H1 (cell line): ENCODE measurements at regions not wholly inside any gene's neighbourhood (a gene's known extent, or its start where the extent isn't known, plus 50 kb on each side); places are given as distances from the start of the nearest gene placed in this dataset.

ENCODE experiments used
- CTCF ChIA-PET: fragments of 300-600 bp; sonication (Branson Sonifier 250); formaldehyde crosslinking; loops from one replicate; lab custom pipeline; 2021; ENCODE audit not compliant: partially characterized antibody; lab: Charles Lee
- POLR2A ChIA-PET: fragments of 300-600 bp; sonication (Branson Sonifier 250); formaldehyde crosslinking; loops from one replicate; lab custom pipeline; 2021; ENCODE audit warnings: inconsistent platforms; ENCODE audit not compliant: partially characterized antibody; lab: Charles Lee
- DNase-seq, 2 experiments: peaks; one replicate each; pipeline versions ENCODE4 v3.0.0 to v3.0.0-alpha.2; 2010 to 2022; ENCODE audit warnings: low spot score in 2 of 2, low read depth in 1 of 2, mixed read lengths in 1 of 2
- FAIRE-seq: peaks from 2 replicates; lab custom pipeline; 2011; peaks lifted over from hg19 to GRCh38; lab: Jason Lieb, UNC
- H2AFZ ChIP-seq: 2 replicates; pipeline ENCODE4 v1.8.1; 2012; ENCODE audit warnings: low read length, inconsistent platforms
- H2AK5ac ChIP-seq: 2 replicates; pipeline ENCODE4 v1.6.1; 2013; ENCODE audit warnings: low read depth, low read length
- H2BK120ac ChIP-seq: replicated peaks from 2 replicates; pipeline ENCODE3; 2013; ENCODE audit warnings: low read depth, low read length, inconsistent platforms
- H2BK12ac ChIP-seq: 2 replicates; pipeline ENCODE4 v1.6.1; 2013; ENCODE audit warnings: low read depth, low read length
- H2BK15ac ChIP-seq: 2 replicates; pipeline ENCODE4 v1.6.1; 2013; ENCODE audit warnings: low read length
- H2BK20ac ChIP-seq: 2 replicates; pipeline ENCODE4 v1.6.1; 2013; ENCODE audit warnings: low read length
- H2BK5ac ChIP-seq: 2 replicates; pipeline ENCODE4 v1.6.1; 2013; ENCODE audit warnings: low read depth, low read length
- H3K14ac ChIP-seq: 2 replicates; pipeline ENCODE4 v1.6.1; 2013; ENCODE audit warnings: inconsistent platforms; ENCODE audit not compliant: insufficient read length
- H3K18ac ChIP-seq: 2 replicates; pipeline ENCODE4 v1.6.1; 2013; ENCODE audit warnings: low read length; ENCODE audit errors: extremely low read depth
- H3K23ac ChIP-seq: 2 replicates; pipeline ENCODE4 v1.6.1; 2013; ENCODE audit warnings: inconsistent platforms; ENCODE audit not compliant: insufficient read length
- H3K23me2 ChIP-seq: 2 replicates; pipeline ENCODE4 v1.6.1; 2013; ENCODE audit warnings: low read depth, low read length
- H3K27ac ChIP-seq: 2 replicates; pipeline ENCODE4 v1.6.1; 2011; ENCODE audit warnings: low read depth, low read length, inconsistent platforms
- H3K27me3 ChIP-seq, 4 experiments: replicated peaks in 1 of 4; 1 replicate in 1 of 4; 2 replicates in 3 of 4; pipeline versions ENCODE4 v1.6.1 to v1.8.1; 2011 to 2013; ENCODE audit warnings: low read length in 3 of 4, mild to moderate bottlenecking in 3 of 4, inconsistent platforms in 2 of 4, mixed read lengths in 2 of 4, moderate library complexity in 1 of 4; ENCODE audit not compliant: control insufficient read depth in 3 of 4, insufficient read depth in 3 of 4; ENCODE audit errors: extremely low read depth in 1 of 4
- H3K36me3 ChIP-seq, 4 experiments: 2 replicates each; pipeline versions ENCODE4 v1.6.1 to v1.8.1; 2011 to 2013; ENCODE audit warnings: mild to moderate bottlenecking in 4 of 4, low read length in 3 of 4, moderate library complexity in 2 of 4, control low read depth in 1 of 4, inconsistent platforms in 1 of 4; ENCODE audit not compliant: insufficient read depth in 4 of 4, control insufficient read depth in 2 of 4
- H3K4ac ChIP-seq: replicated peaks from 2 replicates; pipeline ENCODE3; 2013; ENCODE audit warnings: low read length, low read depth, mixed read lengths, inconsistent platforms; ENCODE audit not compliant: insufficient read length
- H3K4me1 ChIP-seq, 4 experiments: replicated peaks in 1 of 4; 1 replicate in 1 of 4; 2 replicates in 3 of 4; pipeline versions ENCODE4 v1.6.1 to v1.8.1; 2011 to 2013; ENCODE audit warnings: low read length in 3 of 4, inconsistent platforms in 2 of 4, mixed read lengths in 1 of 4; ENCODE audit not compliant: insufficient read depth in 4 of 4, control insufficient read depth in 3 of 4
- H3K4me2 ChIP-seq, 2 experiments: 2 replicates each; pipeline versions ENCODE4 v1.6.1 to v1.8.1; 2011 to 2013; ENCODE audit warnings: low read depth in 2 of 2, low read length in 2 of 2, control low read depth in 1 of 2, inconsistent platforms in 1 of 2, mild to moderate bottlenecking in 1 of 2; ENCODE audit not compliant: insufficient read depth in 1 of 2
- H3K4me3 ChIP-seq, 4 experiments: fragments of 200-600, 300-600 bp in 1 of 4; sonication (generic), shearing (Covaris generic), sonication (Bioruptor Twin) in 1 of 4; 2 replicates each; pipeline versions ENCODE4 v1.5.1 to v1.8.1; 2011 to 2016; ENCODE audit warnings: low read length in 4 of 4, low read depth in 3 of 4, control low read depth in 2 of 4, inconsistent platforms in 2 of 4, mild to moderate bottlenecking in 2 of 4, mixed read lengths in 1 of 4, moderate library complexity in 1 of 4; ENCODE audit not compliant: insufficient read depth in 2 of 4; ENCODE audit errors: extremely low read depth in 1 of 4
- H3K56ac ChIP-seq: replicated peaks from 2 replicates; pipeline ENCODE3; 2013; ENCODE audit warnings: low read depth, mild to moderate bottlenecking, mixed read lengths, low read length, inconsistent platforms; ENCODE audit not compliant: insufficient read length
- H3K79me1 ChIP-seq: 2 replicates; pipeline ENCODE4 v1.6.1; 2013; ENCODE audit warnings: low read depth, low read length, control low read depth
- H3K79me2 ChIP-seq, 2 experiments: 2 replicates each; pipeline versions ENCODE4 v1.6.1 to v1.8.1; 2012 to 2013; ENCODE audit warnings: low read length in 2 of 2, mild to moderate bottlenecking in 2 of 2, inconsistent platforms in 1 of 2; ENCODE audit not compliant: insufficient read depth in 2 of 2, control insufficient read depth in 1 of 2
- H3K9ac ChIP-seq, 4 experiments: replicated peaks in 1 of 4; 1 replicate in 1 of 4; 2 replicates in 3 of 4; pipeline versions ENCODE4 v1.6.1 to v1.8.1; 2011 to 2013; ENCODE audit warnings: low read depth in 3 of 4, low read length in 3 of 4, control low read depth in 2 of 4, mild to moderate bottlenecking in 2 of 4, moderate library complexity in 2 of 4, inconsistent platforms in 1 of 4; ENCODE audit errors: extremely low read depth in 1 of 4
- H3K9me3 ChIP-seq, 2 experiments: 2 replicates each; pipeline versions ENCODE4 v1.6.1 to v1.8.1; 2012 to 2013; ENCODE audit warnings: mild to moderate bottlenecking in 2 of 2, moderate library complexity in 2 of 2, control low read depth in 1 of 2, inconsistent platforms in 1 of 2, low read depth in 1 of 2, low read length in 1 of 2, mixed read lengths in 1 of 2; ENCODE audit not compliant: insufficient read depth in 2 of 2
- H4K20me1 ChIP-seq, 2 experiments: replicated peaks in 1 of 2; 2 replicates each; pipeline versions ENCODE3 to v1.8.1; 2011 to 2013; ENCODE audit warnings: inconsistent platforms in 2 of 2, low read length in 2 of 2, mild to moderate bottlenecking in 1 of 2; ENCODE audit not compliant: insufficient read depth in 2 of 2, control insufficient read depth in 1 of 2
- H4K5ac ChIP-seq: 2 replicates; pipeline ENCODE4 v1.6.1; 2013; ENCODE audit warnings: low read length, low read depth, mixed read lengths, inconsistent platforms; ENCODE audit not compliant: insufficient read length
- H4K8ac ChIP-seq: 2 replicates; pipeline ENCODE4 v1.8.0; 2013; ENCODE audit warnings: mild to moderate bottlenecking, moderate library complexity, low read length, inconsistent platforms; ENCODE audit not compliant: insufficient read depth; ENCODE audit errors: extremely low read depth
- H4K91ac ChIP-seq: replicated peaks from 2 replicates; pipeline ENCODE3; 2013; ENCODE audit warnings: low read length, mixed read lengths, inconsistent platforms; ENCODE audit not compliant: insufficient read length
- CBX5 ChIP-seq: fragments of 300-800, 300-1000 bp; sonication (generic); IDR thresholded peaks from 2 replicates; pipeline ENCODE4 v1.7.1; 2016; ENCODE audit warnings: antibody characterized with exemption, low read length, low read depth
- EGR1 ChIP-seq: IDR thresholded peaks from 2 replicates; pipeline ENCODE4 v1.6.1; 2011; ENCODE audit warnings: low read depth, low read length, borderline replicate concordance
- EZH2 ChIP-seq: fragments of 200-600 bp; sonication (generic); IDR thresholded peaks from 2 replicates; pipeline ENCODE4 v1.7.1; 2012; ENCODE audit warnings: low read depth, mild to moderate bottlenecking, moderate library complexity, low read length, inconsistent platforms; ENCODE audit not compliant: severe bottlenecking
- GABPA ChIP-seq: IDR thresholded peaks from 2 replicates; pipeline ENCODE4 v1.6.1; 2011; ENCODE audit warnings: mild to moderate bottlenecking, low read length, moderate library complexity, borderline replicate concordance; ENCODE audit not compliant: insufficient read depth
- GTF2F1 ChIP-seq: IDR thresholded peaks from 2 replicates; pipeline ENCODE4 v1.6.1; 2012; ENCODE audit warnings: low read depth, low read length, improper control_type of control experiment, borderline replicate concordance
- RBBP5 ChIP-seq: IDR thresholded peaks from 2 replicates; pipeline ENCODE4 v1.7.1; 2012; ENCODE audit warnings: low read depth, mild to moderate bottlenecking, inconsistent platforms, low read length, moderate library complexity, borderline replicate concordance
- SRF ChIP-seq: IDR thresholded peaks from 2 replicates; pipeline ENCODE4 v1.6.1; 2011; ENCODE audit warnings: mild to moderate bottlenecking, low read depth, low read length, moderate library complexity
- YY1 ChIP-seq: IDR thresholded peaks from 2 replicates; pipeline ENCODE4 v1.6.1; 2011; ENCODE audit warnings: low read depth, mild to moderate bottlenecking, low read length
- WGBS, 2 experiments: shearing (Covaris generic) in 1 of 2; methylation state at CpG; one replicate each; pipeline versions ENCODE4 v1.1.6 to v1.1.7; 2013 to 2015; ENCODE audit warnings: low lambda C conversion rate in 2 of 2, mixed read lengths in 2 of 2, inconsistent platforms in 1 of 2, low coverage in 1 of 2, missing lambda C conversion rate in 1 of 2; ENCODE audit not compliant: insufficient replicate concordance in 2 of 2, insufficient coverage in 1 of 2, insufficient read length in 1 of 2; ENCODE audit errors: extremely low coverage in 1 of 2, missing lambda C conversion rate in 1 of 2; 5-methylcytosine and 5-hydroxymethylcytosine counted together
- TF ChIP-seq, protein P1 (sequence below): IDR thresholded peaks from 2 replicates; pipeline ENCODE4 v1.6.1; 2011; ENCODE audit warnings: low read length, improper control_type of control experiment
- TF ChIP-seq, protein P2 (sequence below): IDR thresholded peaks from 2 replicates; pipeline ENCODE4 v1.6.1; 2012; ENCODE audit warnings: low read length, inconsistent platforms

DNA sequence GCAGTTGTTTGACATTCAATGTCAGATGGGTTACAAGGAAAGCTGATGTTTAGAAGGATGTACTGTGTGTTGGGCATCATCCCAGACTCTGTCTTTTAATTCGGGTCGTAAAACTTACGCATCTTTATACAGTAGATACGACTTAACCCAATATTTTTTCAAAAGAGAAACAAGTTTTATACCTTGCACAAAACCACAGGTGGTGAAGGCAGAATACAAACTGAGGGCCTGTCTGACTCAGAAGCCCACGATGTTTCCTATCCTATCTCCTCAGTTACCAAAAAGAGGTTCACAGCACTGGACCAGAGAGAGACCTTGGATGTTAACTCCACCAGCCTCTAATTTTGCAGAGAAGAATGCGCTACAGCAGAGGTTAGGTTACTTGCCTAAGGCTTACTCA, 477.0 kb downstream of the FOXO1 start:
- no peaks in the 10 kb centered on the region; a peak in 1 of 7 replicates for H3K27me3 ChIP-seq
- H4K5ac ChIP-seq = no peak overlapping the region
- no peak overlapping the region for H3K27ac ChIP-seq
- no peak overlapping the region for H3K4ac ChIP-seq
- no peak overlapping the region for H3K18ac ChIP-seq
- no peak overlapping the region for H3K4me2 ChIP-seq
- no peak overlapping the region for H2BK20ac ChIP-seq
- H2AFZ ChIP-seq = no peak overlapping the region
- H3K23me2 ChIP-seq = no peaks in the 10 kb centered on the region
- H4K8ac ChIP-seq = no peak overlapping the region
- H3K56ac ChIP-seq = no peak overlapping the region
- no peaks in the 10 kb centered on the region for H3K36me3 ChIP-seq
- H2BK12ac ChIP-seq = no peak overlapping the region
- DNase-seq (no peak), FAIRE-seq (no peak)
- H3K23ac ChIP-seq = no peak overlapping the region
- H2AK5ac ChIP-seq = no peak overlapping the region
- H2BK5ac ChIP-seq = no peak overlapping the region
- TF ChIP-seq RBBP5 = no peak
- no peak for TF ChIP-seq YY1
- TF ChIP-seq, protein P1, sequence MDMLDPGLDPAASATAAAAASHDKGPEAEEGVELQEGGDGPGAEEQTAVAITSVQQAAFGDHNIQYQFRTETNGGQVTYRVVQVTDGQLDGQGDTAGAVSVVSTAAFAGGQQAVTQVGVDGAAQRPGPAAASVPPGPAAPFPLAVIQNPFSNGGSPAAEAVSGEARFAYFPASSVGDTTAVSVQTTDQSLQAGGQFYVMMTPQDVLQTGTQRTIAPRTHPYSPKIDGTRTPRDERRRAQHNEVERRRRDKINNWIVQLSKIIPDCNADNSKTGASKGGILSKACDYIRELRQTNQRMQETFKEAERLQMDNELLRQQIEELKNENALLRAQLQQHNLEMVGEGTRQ = no peak
- no peak for TF ChIP-seq EZH2
- TF ChIP-seq CBX5 = no peak
- no peak for TF ChIP-seq SRF
- no peak for TF ChIP-seq EGR1
- TF ChIP-seq, protein P2, sequence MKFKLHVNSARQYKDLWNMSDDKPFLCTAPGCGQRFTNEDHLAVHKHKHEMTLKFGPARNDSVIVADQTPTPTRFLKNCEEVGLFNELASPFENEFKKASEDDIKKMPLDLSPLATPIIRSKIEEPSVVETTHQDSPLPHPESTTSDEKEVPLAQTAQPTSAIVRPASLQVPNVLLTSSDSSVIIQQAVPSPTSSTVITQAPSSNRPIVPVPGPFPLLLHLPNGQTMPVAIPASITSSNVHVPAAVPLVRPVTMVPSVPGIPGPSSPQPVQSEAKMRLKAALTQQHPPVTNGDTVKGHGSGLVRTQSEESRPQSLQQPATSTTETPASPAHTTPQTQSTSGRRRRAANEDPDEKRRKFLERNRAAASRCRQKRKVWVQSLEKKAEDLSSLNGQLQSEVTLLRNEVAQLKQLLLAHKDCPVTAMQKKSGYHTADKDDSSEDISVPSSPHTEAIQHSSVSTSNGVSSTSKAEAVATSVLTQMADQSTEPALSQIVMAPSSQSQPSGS = no peak
- TF ChIP-seq GTF2F1 = no peak
- TF ChIP-seq GABPA = no peak
- CTCF ChIA-PET = interaction anchor here (1.3 to 2.1 kb wide), 3 partner anchors 10 to 40 kb away, joined by 3 to 4 read pairs (median 4); no protein-coding TSS in a partner anchor
- 84% methylated on average over 6 of the region's 6 CpGs; no CpG with 5 or more reads in 1 of the 2 experiments for WGBS, 2 experiments
- no peaks in the 10 kb centered on the region for H4K20me1 ChIP-seq
- POLR2A ChIA-PET = no interaction called here
- H3K4me3 ChIP-seq = no peak overlapping the region
- H3K79me2 ChIP-seq = no peaks in the 10 kb centered on the region
- no peaks in the 10 kb centered on the region for H3K79me1 ChIP-seq
- H2BK120ac ChIP-seq = no peak overlapping the region
- no peak overlapping the region for H4K91ac ChIP-seq
- H3K9me3 ChIP-seq = no peaks in the 10 kb centered on the region
- H3K4me1 ChIP-seq = peaks cover 0 to 10% (median 2%) of the 10 kb centered on the region in 4 experiments; a peak in 2 of 7 replicates
- H2BK15ac ChIP-seq = no peak overlapping the region
- no peak overlapping the region for H3K9ac ChIP-seq
- no peak overlapping the region for H3K14ac ChIP-seq
